ENCODE measurements at regions not wholly inside any gene's neighbourhood (a gene's known extent, or its start where the extent isn't known, plus 50 kb on each side); places are given as distances from the start of the nearest gene placed in this dataset.

- TF ChIP-seq POLR2A (IDR thresholded peaks at IDR 0.05; ENCODE audit: control extremely low read depth in 1 of 2, low read depth in 2 of 2, low read length in 2 of 2), result no peak
- TF ChIP-seq YY1 (IDR thresholded peaks at IDR 0.05; ENCODE audit: low read depth, low read length), result no peak
- no peak for TF ChIP-seq TAF1 (IDR thresholded peaks at IDR 0.05; ENCODE audit: low read depth, low read length)
- no peak for TF ChIP-seq BCL11A (IDR thresholded peaks at IDR 0.05; ENCODE audit: low read depth in 2 of 2, low read length in 2 of 2)
- TF ChIP-seq POLR2AphosphoS5 (IDR thresholded peaks at IDR 0.05; ENCODE audit: low read depth, low read length), result no peak
- TF ChIP-seq CTCF (IDR thresholded peaks at IDR 0.05; ENCODE audit: control extremely low read depth in 1 of 3, insufficient read depth in 1 of 3, low read depth in 1 of 3, low read length in 3 of 3), result no peak
- TF ChIP-seq HDAC6 (IDR thresholded peaks at IDR 0.05; ENCODE audit: low read depth, low read length), result no peak
- no peak for TF ChIP-seq NRF1 (IDR thresholded peaks at IDR 0.05; ENCODE audit: low read depth, low read length)
- TF ChIP-seq SP2 (IDR thresholded peaks at IDR 0.05; ENCODE audit: low read length), result no peak
- no peak for TF ChIP-seq RXRA (IDR thresholded peaks at IDR 0.05; ENCODE audit: insufficient read depth, low read depth, low read length)
- no peak for TF ChIP-seq JUN (IDR thresholded peaks at IDR 0.05; ENCODE audit: low read depth, low read length)
- TF ChIP-seq ATF3 (IDR thresholded peaks at IDR 0.05; ENCODE audit: insufficient read depth, low read depth, low read length), result no peak
These were observed 488.8 kb downstream of the HTR1A start for GRCh38 chr5:63473335-63473967.

Measured in H1 (cell line).